Trophoblast cell (in vitro differentiated cells and primary cell): ENCODE measurements at regions not wholly inside any gene's neighbourhood (a gene's known extent, or its start where the extent isn't known, plus 50 kb on each side); places are given as distances from the start of the nearest gene placed in this dataset.

Source experiments
- DNase-seq, 2 donors: peaks; one replicate each; pipeline ENCODE4 v3.0.0-alpha.2; 2016
- H2AFZ ChIP-seq: 2 replicates; pipeline ENCODE4 v1.6.1; 2013; ENCODE audit warnings: low read length, moderate library complexity, mild to moderate bottlenecking; ENCODE audit not compliant: insufficient read depth, poor library complexity
- H2AK5ac ChIP-seq: 2 replicates; pipeline ENCODE4 v1.6.1; 2013; ENCODE audit warnings: mild to moderate bottlenecking, low read length
- H2BK120ac ChIP-seq: 2 replicates; pipeline ENCODE4 v1.6.1; 2013; ENCODE audit warnings: low read length, mild to moderate bottlenecking, moderate library complexity; ENCODE audit not compliant: insufficient read depth, poor library complexity
- H2BK12ac ChIP-seq: 2 replicates; pipeline ENCODE4 v1.6.1; 2013; ENCODE audit warnings: mild to moderate bottlenecking, low read length, moderate library complexity
- H2BK5ac ChIP-seq: 2 replicates; pipeline ENCODE4 v1.6.1; 2013; ENCODE audit warnings: low read length, low read depth, moderate library complexity, mild to moderate bottlenecking; ENCODE audit not compliant: poor library complexity
- H3K14ac ChIP-seq: 2 replicates; pipeline ENCODE4 v1.6.1; 2013; ENCODE audit warnings: mild to moderate bottlenecking, low read length
- H3K18ac ChIP-seq: 2 replicates; pipeline ENCODE4 v1.6.1; 2013; ENCODE audit warnings: mild to moderate bottlenecking, low read length
- H3K23ac ChIP-seq: 2 replicates; pipeline ENCODE4 v1.6.1; 2013; ENCODE audit warnings: low read length
- H3K27ac ChIP-seq: 2 replicates; pipeline ENCODE4 v1.5.1; 2013; ENCODE audit warnings: low read depth, mild to moderate bottlenecking, inconsistent platforms, low read length, moderate library complexity
- H3K27me3 ChIP-seq: 2 replicates; pipeline ENCODE4 v1.6.1; 2013; ENCODE audit warnings: inconsistent platforms, mild to moderate bottlenecking, low read length, moderate library complexity; ENCODE audit not compliant: insufficient read depth
- H3K36me3 ChIP-seq, 2 experiments: 1 replicate in 1 of 2; 2 replicates in 1 of 2; pipeline ENCODE4 v1.6.1; 2013; ENCODE audit warnings: low read length in 2 of 2, mild to moderate bottlenecking in 2 of 2, moderate library complexity in 1 of 2; ENCODE audit not compliant: insufficient read depth in 2 of 2, control insufficient read depth in 1 of 2
- H3K4ac ChIP-seq: 2 replicates; pipeline ENCODE4 v1.6.1; 2013; ENCODE audit warnings: low read depth, mild to moderate bottlenecking, low read length, moderate library complexity
- H3K4me1 ChIP-seq, 2 experiments: 1 replicate in 1 of 2; 2 replicates in 1 of 2; pipeline ENCODE4 v1.6.1; 2013; ENCODE audit warnings: low read length in 2 of 2, mild to moderate bottlenecking in 2 of 2, moderate library complexity in 1 of 2; ENCODE audit not compliant: insufficient read depth in 2 of 2, control insufficient read depth in 1 of 2
- H3K4me2 ChIP-seq: 2 replicates; pipeline ENCODE4 v1.6.1; 2013; ENCODE audit warnings: inconsistent platforms, mild to moderate bottlenecking, low read length, moderate library complexity
- H3K4me3 ChIP-seq: 2 replicates; pipeline ENCODE4 v1.5.1; 2013; ENCODE audit warnings: mild to moderate bottlenecking, low read depth, low read length, inconsistent platforms
- H3K79me1 ChIP-seq: one replicate; pipeline ENCODE4 v1.6.1; 2013; ENCODE audit warnings: low read length
- H3K79me2 ChIP-seq: 2 replicates; pipeline ENCODE4 v1.6.1; 2013; ENCODE audit warnings: low read length, mild to moderate bottlenecking; ENCODE audit not compliant: control insufficient read depth, insufficient read depth, poor library complexity
- H3K9ac ChIP-seq: 2 replicates; pipeline ENCODE4 v1.6.1; 2013; ENCODE audit warnings: mild to moderate bottlenecking, low read length
- H3K9me3 ChIP-seq: 2 replicates; pipeline ENCODE4 v1.6.1; 2013; ENCODE audit warnings: low read depth, mild to moderate bottlenecking, control low read depth, inconsistent platforms, low read length; ENCODE audit not compliant: insufficient read depth
- H4K12ac ChIP-seq: 2 replicates; pipeline ENCODE4 v1.6.1; 2013; ENCODE audit warnings: low read depth, mild to moderate bottlenecking, low read length, moderate library complexity
- H4K8ac ChIP-seq: 2 replicates; pipeline ENCODE4 v1.6.1; 2013; ENCODE audit warnings: low read depth, mild to moderate bottlenecking, low read length, moderate library complexity
- H4K91ac ChIP-seq: one replicate; pipeline ENCODE4 v1.6.1; 2013; ENCODE audit warnings: low read depth, mild to moderate bottlenecking, low read length, moderate library complexity
- WGBS: extraction: QIAGEN DNeasy Blood & Tissue Kit; methylation state at CpG from one replicate; pipeline ENCODE4 v1.1.7; 2013; ENCODE audit warnings: missing lambda C conversion rate; ENCODE audit not compliant: insufficient read length, insufficient coverage; ENCODE audit errors: extremely low coverage; 5-methylcytosine and 5-hydroxymethylcytosine counted together

GRCh38 chr15:62486041-62486440 lies 321.0 kb upstream of the C2CD4B start:
- no peak overlapping the region for H2BK5ac ChIP-seq
- H2AFZ ChIP-seq, result no peak overlapping the region
- peaks cover 23 to 26% of the 10 kb centered on the region in 2 experiments for H3K4me1 ChIP-seq
- H3K27me3 ChIP-seq, result no peaks in the 10 kb centered on the region
- H3K23ac ChIP-seq, result no peak overlapping the region
- no peak overlapping the region for H3K4me2 ChIP-seq
- H4K12ac ChIP-seq, result no peak overlapping the region
- H3K4me3 ChIP-seq, result no peak overlapping the region
- H2BK12ac ChIP-seq, result no peak overlapping the region
- DNase-seq, result peak; percentile 18 to 79
- H2BK120ac ChIP-seq, result no peak overlapping the region
- peaks cover 4% of the 10 kb centered on the region for H3K79me2 ChIP-seq
- no peak overlapping the region for H4K91ac ChIP-seq
- peaks cover 15% of the 10 kb centered on the region for H3K79me1 ChIP-seq
- no peak overlapping the region for H3K18ac ChIP-seq
- H3K4ac ChIP-seq, result no peak overlapping the region
- no peak overlapping the region for H3K27ac ChIP-seq
- H2AK5ac ChIP-seq, result no peak overlapping the region
- WGBS, result no CpG with 5 or more reads among the region's 1 CpG
- H4K8ac ChIP-seq, result no peak overlapping the region
- H3K9me3 ChIP-seq, result no peaks in the 10 kb centered on the region
- H3K36me3 ChIP-seq, result peaks cover 2 to 3% of the 10 kb centered on the region in 2 experiments
- H3K14ac ChIP-seq, result no peak overlapping the region
- H3K9ac ChIP-seq, result no peak overlapping the region

- Histone ChIP-seq H4K8ac (no peak overlapping the region), H3K27me3 (no peaks in the 10 kb centered on the region), H3K79me1 (peaks cover 20% of the 10 kb centered on the region), H3K14ac (no peak overlapping the region), H3K18ac (peak overlapping the region; percentile 43), H3K27ac (no peak overlapping the region), H2AFZ (no peak overlapping the region), H3K23ac (no peak overlapping the region), H3K9me3 (no peaks in the 10 kb centered on the region), H3K4ac (no peak overlapping the region), H3K36me3 (peaks cover 2 to 3% of the 10 kb centered on the region in 2 experiments), H3K4me3 (no peak overlapping the region), H2BK12ac (peak overlapping the region; percentile 47), H2BK5ac (no peak overlapping the region), H2AK5ac (no peak overlapping the region), H3K79me2 (peaks cover 4% of the 10 kb centered on the region), H4K91ac (no peak overlapping the region), H3K9ac (no peak overlapping the region), H4K12ac (no peak overlapping the region), H2BK120ac (no peak overlapping the region), H3K4me1 (peaks cover 18 to 26% of the 10 kb centered on the region in 2 experiments), H3K4me2 (no peak overlapping the region)
- DNase-seq, result no peak
- WGBS, result no CpG with 5 or more reads among the region's 1 CpG
These were observed 323.3 kb upstream of the C2CD4B start for GRCh38 chr15:62488387-62488786.

DNA sequence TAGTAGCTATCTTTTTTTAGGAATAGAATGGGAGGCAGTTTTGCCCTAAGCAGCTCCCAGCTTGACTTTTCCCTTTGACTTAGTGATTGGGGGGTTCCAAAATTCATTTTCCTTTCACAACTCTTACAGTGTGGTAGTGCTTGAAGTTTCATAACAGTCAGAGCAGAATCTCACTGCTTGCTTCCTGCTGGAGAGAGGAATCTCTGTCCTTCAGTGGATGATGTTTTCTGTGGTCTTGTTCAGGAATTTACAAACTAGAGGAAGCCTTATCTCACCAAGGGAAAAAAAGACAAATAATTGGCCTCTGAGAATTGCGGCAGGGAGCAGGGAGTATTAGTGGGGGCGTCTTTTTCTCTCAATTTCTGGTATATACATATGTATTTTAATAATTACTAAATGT lies 326.6 kb upstream of the C2CD4B start:
- no peak overlapping the region for H4K12ac ChIP-seq
- no peak for DNase-seq
- no peak overlapping the region for H2AFZ ChIP-seq
- H2BK5ac ChIP-seq, result no peak overlapping the region
- H3K9me3 ChIP-seq, result no peaks in the 10 kb centered on the region
- H4K8ac ChIP-seq, result no peak overlapping the region
- H2AK5ac ChIP-seq, result no peak overlapping the region
- no peak overlapping the region for H3K18ac ChIP-seq
- H3K4me1 ChIP-seq, result peaks cover 16 to 28% of the 10 kb centered on the region in 2 experiments
- no peak overlapping the region for H3K4me3 ChIP-seq
- peak overlapping the region; percentile 51 for H3K27ac ChIP-seq
- H3K27me3 ChIP-seq, result no peaks in the 10 kb centered on the region
- no CpG with 5 or more reads among the region's 2 CpGs for WGBS
- H3K79me1 ChIP-seq, result peaks cover 21% of the 10 kb centered on the region
- H3K9ac ChIP-seq, result no peak overlapping the region
- H3K4ac ChIP-seq, result no peak overlapping the region
- H3K79me2 ChIP-seq, result peaks cover 2% of the 10 kb centered on the region
- H3K4me2 ChIP-seq, result no peak overlapping the region
- no peak overlapping the region for H2BK120ac ChIP-seq
- no peak overlapping the region for H2BK12ac ChIP-seq
- H3K36me3 ChIP-seq, result no peaks in the 10 kb centered on the region
- no peak overlapping the region for H4K91ac ChIP-seq
- H3K23ac ChIP-seq, result no peak overlapping the region
- no peak overlapping the region for H3K14ac ChIP-seq

GRCh38 chr15:62492900-62493299 lies 327.8 kb upstream of the C2CD4B start:
- no peaks in the 10 kb centered on the region for H3K9me3 ChIP-seq
- peak overlapping the region; percentile 15 for H2AK5ac ChIP-seq
- no peak overlapping the region for H3K4me3 ChIP-seq
- H2BK5ac ChIP-seq, result peak overlapping the region; percentile 27
- peaks cover 2% of the 10 kb centered on the region for H3K79me2 ChIP-seq
- peaks cover 21 to 35% of the 10 kb centered on the region in 2 experiments for H3K4me1 ChIP-seq
- H4K91ac ChIP-seq, result peak overlapping the region; percentile 85
- H3K4me2 ChIP-seq, result no peak overlapping the region
- DNase-seq, result no peak
- no CpG with 5 or more reads among the region's 6 CpGs for WGBS
- H2AFZ ChIP-seq, result no peak overlapping the region
- H3K18ac ChIP-seq, result peak overlapping the region; percentile 79
- peak overlapping the region; percentile 45 for H3K14ac ChIP-seq
- H3K79me1 ChIP-seq, result peaks cover 30% of the 10 kb centered on the region
- no peaks in the 10 kb centered on the region for H3K27me3 ChIP-seq
- no peak overlapping the region for H3K27ac ChIP-seq
- no peak overlapping the region for H3K4ac ChIP-seq
- H2BK12ac ChIP-seq, result peak overlapping the region; percentile 72
- H2BK120ac ChIP-seq, result peak overlapping the region; percentile 52
- no peak overlapping the region for H3K23ac ChIP-seq
- no peaks in the 10 kb centered on the region for H3K36me3 ChIP-seq
- no peak overlapping the region for H4K12ac ChIP-seq
- H3K9ac ChIP-seq, result no peak overlapping the region
- no peak overlapping the region for H4K8ac ChIP-seq
